K562 (cell line): ENCODE measurements at regions not wholly inside any gene's neighbourhood (a gene's known extent, or its start where the extent isn't known, plus 50 kb on each side); places are given as distances from the start of the nearest gene placed in this dataset.

Source experiments
- ATF7 ChIP-seq: fragments of 450-650 bp; IDR thresholded peaks from 2 replicates; pipeline ENCODE4 v1.7.1; 2014; ENCODE audit warnings: mild to moderate bottlenecking, moderate library complexity
- CBX1 ChIP-seq: sonication (generic); IDR thresholded peaks from 2 replicates; pipeline ENCODE4 v1.6.1; 2016; ENCODE audit warnings: antibody characterized with exemption, low read depth, mild to moderate bottlenecking
- MAFF ChIP-seq: IDR thresholded peaks from 2 replicates; pipeline ENCODE4 v1.6.1; 2012; ENCODE audit warnings: low read length, improper control_type of control experiment
- PTBP1 ChIP-seq: fragments of 200-400 bp; formaldehyde crosslinking; IDR thresholded peaks from 2 replicates; pipeline ENCODE4 v1.6.1; 2017; ENCODE audit warnings: low read depth, low read length
- RAD51 ChIP-seq: fragments of 450-650 bp; IDR thresholded peaks from 2 replicates; pipeline ENCODE4 v1.7.1; 2016; ENCODE audit warnings: low read depth, mild to moderate bottlenecking, borderline replicate concordance
- ZNF12 ChIP-seq: sonication (generic); formaldehyde crosslinking; IDR thresholded peaks from 2 replicates; pipeline ENCODE4 v1.4.0; 2020; ENCODE audit warnings: mild to moderate bottlenecking, missing genetic modification reagents
- ZNF408 ChIP-seq: fragments of 250-450 bp; sonication (Bioruptor Pico); IDR thresholded peaks from 2 replicates; pipeline ENCODE4 v1.4.0; 2020; ENCODE audit warnings: low read depth, mild to moderate bottlenecking, moderate library complexity
- TF ChIP-seq, protein P1 (sequence below), 2 experiments: IDR thresholded peaks; 2 replicates each; pipeline ENCODE4 v1.6.1; 2011; ENCODE audit warnings: borderline replicate concordance in 1 of 2, control low read depth in 1 of 2, low read depth in 1 of 2, low read length in 1 of 2, mild to moderate bottlenecking in 1 of 2, mixed read lengths in 1 of 2, moderate library complexity in 1 of 2; ENCODE audit not compliant: insufficient read depth in 1 of 2, insufficient read length in 1 of 2, poor library complexity in 1 of 2, severe bottlenecking in 1 of 2; ENCODE audit errors: extremely low read depth in 1 of 2
- TF ChIP-seq, protein P2 (sequence below): fragments of 250-450 bp; sonication (Bioruptor Pico); IDR thresholded peaks from 2 replicates; pipeline ENCODE4 v1.4.0; 2020; ENCODE audit warnings: mild to moderate bottlenecking, moderate library complexity
- TF ChIP-seq, protein P3 (sequence below): fragments of 250-450 bp; sonication (Bioruptor Pico); IDR thresholded peaks from 2 replicates; pipeline ENCODE4 v1.8.0; 2021; ENCODE audit warnings: moderate library complexity, mild to moderate bottlenecking, inconsistent platforms
- TF ChIP-seq, protein P4 (sequence below): fragments of 250-450 bp; sonication (Bioruptor Pico); IDR thresholded peaks from 2 replicates; pipeline ENCODE4 v1.5.0; 2020; ENCODE audit warnings: mild to moderate bottlenecking
- TF ChIP-seq, protein P5 (sequence below): fragments of 450-650 bp; IDR thresholded peaks from 2 replicates; pipeline ENCODE4 v1.6.1; 2017; ENCODE audit warnings: antibody characterized with exemption, mild to moderate bottlenecking

DNA sequence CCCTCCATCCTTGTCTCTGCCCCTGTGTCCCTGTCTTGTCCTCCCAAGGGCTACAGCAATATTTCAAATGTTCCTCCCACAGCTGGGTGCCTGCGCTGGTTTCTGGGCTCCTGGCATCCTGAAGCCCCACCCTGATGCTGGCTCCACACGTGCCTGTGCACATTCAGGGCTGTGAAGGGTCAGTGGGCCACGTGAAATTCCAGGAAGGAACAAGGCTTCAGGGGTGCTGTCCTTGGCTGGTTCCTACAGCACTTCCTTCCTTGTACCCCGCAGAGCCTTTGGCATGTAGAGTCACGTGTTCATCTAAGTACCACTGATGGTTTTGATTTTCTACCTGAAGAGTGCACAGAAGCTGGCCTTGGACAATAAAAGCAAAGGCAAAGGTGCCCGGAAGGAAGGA, 57.7 kb upstream of the NLK start (continued):
- TF ChIP-seq, protein P1, sequence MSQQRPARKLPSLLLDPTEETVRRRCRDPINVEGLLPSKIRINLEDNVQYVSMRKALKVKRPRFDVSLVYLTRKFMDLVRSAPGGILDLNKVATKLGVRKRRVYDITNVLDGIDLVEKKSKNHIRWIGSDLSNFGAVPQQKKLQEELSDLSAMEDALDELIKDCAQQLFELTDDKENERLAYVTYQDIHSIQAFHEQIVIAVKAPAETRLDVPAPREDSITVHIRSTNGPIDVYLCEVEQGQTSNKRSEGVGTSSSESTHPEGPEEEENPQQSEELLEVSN (IDR thresholded peaks at IDR 0.05; ENCODE audit: borderline replicate concordance in 1 of 2, extremely low read depth in 1 of 2, insufficient read depth in 1 of 2, insufficient read length in 1 of 2, low read depth in 1 of 2, low read length in 1 of 2, poor library complexity in 1 of 2, severe bottlenecking in 1 of 2) = peak in 1 of 2 experiments; percentile 17
- TF ChIP-seq CBX1 (no peak), ZNF12 (CRISPR knock-in tag) (no peak), ATF7 (no peak), MAFF (no peak), RAD51 (peak; percentile 21; the same call in 1 of the 2 replicates), ZNF408 (no peak), PTBP1 (no peak)
- TF ChIP-seq, protein P2, sequence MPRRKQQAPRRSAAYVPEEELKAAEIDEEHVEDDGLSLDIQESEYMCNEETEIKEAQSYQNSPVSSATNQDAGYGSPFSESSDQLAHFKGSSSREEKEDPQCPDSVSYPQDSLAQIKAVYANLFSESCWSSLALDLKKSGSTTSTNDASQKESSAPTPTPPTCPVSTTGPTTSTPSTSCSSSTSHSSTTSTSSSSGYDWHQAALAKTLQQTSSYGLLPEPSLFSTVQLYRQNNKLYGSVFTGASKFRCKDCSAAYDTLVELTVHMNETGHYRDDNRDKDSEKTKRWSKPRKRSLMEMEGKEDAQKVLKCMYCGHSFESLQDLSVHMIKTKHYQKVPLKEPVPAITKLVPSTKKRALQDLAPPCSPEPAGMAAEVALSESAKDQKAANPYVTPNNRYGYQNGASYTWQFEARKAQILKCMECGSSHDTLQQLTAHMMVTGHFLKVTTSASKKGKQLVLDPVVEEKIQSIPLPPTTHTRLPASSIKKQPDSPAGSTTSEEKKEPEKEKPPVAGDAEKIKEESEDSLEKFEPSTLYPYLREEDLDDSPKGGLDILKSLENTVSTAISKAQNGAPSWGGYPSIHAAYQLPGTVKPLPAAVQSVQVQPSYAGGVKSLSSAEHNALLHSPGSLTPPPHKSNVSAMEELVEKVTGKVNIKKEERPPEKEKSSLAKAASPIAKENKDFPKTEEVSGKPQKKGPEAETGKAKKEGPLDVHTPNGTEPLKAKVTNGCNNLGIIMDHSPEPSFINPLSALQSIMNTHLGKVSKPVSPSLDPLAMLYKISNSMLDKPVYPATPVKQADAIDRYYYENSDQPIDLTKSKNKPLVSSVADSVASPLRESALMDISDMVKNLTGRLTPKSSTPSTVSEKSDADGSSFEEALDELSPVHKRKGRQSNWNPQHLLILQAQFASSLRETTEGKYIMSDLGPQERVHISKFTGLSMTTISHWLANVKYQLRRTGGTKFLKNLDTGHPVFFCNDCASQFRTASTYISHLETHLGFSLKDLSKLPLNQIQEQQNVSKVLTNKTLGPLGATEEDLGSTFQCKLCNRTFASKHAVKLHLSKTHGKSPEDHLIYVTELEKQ (CRISPR knock-in tag) = no peak
- TF ChIP-seq, protein P3, sequence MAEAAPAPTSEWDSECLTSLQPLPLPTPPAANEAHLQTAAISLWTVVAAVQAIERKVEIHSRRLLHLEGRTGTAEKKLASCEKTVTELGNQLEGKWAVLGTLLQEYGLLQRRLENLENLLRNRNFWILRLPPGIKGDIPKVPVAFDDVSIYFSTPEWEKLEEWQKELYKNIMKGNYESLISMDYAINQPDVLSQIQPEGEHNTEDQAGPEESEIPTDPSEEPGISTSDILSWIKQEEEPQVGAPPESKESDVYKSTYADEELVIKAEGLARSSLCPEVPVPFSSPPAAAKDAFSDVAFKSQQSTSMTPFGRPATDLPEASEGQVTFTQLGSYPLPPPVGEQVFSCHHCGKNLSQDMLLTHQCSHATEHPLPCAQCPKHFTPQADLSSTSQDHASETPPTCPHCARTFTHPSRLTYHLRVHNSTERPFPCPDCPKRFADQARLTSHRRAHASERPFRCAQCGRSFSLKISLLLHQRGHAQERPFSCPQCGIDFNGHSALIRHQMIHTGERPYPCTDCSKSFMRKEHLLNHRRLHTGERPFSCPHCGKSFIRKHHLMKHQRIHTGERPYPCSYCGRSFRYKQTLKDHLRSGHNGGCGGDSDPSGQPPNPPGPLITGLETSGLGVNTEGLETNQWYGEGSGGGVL (CRISPR knock-in tag) = no peak
- TF ChIP-seq, protein P4, sequence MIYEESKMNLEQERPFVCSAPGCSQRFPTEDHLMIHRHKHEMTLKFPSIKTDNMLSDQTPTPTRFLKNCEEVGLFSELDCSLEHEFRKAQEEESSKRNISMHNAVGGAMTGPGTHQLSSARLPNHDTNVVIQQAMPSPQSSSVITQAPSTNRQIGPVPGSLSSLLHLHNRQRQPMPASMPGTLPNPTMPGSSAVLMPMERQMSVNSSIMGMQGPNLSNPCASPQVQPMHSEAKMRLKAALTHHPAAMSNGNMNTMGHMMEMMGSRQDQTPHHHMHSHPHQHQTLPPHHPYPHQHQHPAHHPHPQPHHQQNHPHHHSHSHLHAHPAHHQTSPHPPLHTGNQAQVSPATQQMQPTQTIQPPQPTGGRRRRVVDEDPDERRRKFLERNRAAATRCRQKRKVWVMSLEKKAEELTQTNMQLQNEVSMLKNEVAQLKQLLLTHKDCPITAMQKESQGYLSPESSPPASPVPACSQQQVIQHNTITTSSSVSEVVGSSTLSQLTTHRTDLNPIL (CRISPR knock-in tag) = no peak
- TF ChIP-seq, protein P5, sequence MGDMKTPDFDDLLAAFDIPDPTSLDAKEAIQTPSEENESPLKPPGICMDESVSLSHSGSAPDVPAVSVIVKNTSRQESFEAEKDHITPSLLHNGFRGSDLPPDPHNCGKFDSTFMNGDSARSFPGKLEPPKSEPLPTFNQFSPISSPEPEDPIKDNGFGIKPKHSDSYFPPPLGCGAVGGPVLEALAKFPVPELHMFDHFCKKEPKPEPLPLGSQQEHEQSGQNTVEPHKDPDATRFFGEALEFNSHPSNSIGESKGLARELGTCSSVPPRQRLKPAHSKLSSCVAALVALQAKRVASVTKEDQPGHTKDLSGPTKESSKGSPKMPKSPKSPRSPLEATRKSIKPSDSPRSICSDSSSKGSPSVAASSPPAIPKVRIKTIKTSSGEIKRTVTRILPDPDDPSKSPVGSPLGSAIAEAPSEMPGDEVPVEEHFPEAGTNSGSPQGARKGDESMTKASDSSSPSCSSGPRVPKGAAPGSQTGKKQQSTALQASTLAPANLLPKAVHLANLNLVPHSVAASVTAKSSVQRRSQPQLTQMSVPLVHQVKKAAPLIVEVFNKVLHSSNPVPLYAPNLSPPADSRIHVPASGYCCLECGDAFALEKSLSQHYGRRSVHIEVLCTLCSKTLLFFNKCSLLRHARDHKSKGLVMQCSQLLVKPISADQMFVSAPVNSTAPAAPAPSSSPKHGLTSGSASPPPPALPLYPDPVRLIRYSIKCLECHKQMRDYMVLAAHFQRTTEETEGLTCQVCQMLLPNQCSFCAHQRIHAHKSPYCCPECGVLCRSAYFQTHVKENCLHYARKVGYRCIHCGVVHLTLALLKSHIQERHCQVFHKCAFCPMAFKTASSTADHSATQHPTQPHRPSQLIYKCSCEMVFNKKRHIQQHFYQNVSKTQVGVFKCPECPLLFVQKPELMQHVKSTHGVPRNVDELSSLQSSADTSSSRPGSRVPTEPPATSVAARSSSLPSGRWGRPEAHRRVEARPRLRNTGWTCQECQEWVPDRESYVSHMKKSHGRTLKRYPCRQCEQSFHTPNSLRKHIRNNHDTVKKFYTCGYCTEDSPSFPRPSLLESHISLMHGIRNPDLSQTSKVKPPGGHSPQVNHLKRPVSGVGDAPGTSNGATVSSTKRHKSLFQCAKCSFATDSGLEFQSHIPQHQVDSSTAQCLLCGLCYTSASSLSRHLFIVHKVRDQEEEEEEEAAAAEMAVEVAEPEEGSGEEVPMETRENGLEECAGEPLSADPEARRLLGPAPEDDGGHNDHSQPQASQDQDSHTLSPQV = 0 out of 2 replicates have a peak, but pooled peaks have one; percentile 57
